GM12865 (cell line): ENCODE measurements at regions not wholly inside any gene's neighbourhood (a gene's known extent, or its start where the extent isn't known, plus 50 kb on each side); places are given as distances from the start of the nearest gene placed in this dataset.

Experiments
- DNase-seq: peaks from one replicate; pipeline ENCODE4 v3.0.0; 2010; ENCODE audit warnings: low read depth
- H3K4me3 ChIP-seq: 2 replicates; pipeline ENCODE4 v1.5.1; 2011; ENCODE audit warnings: mild to moderate bottlenecking, low read depth, low read length, control low read depth
- TF ChIP-seq, protein P1 (sequence below): IDR thresholded peaks from 2 replicates; pipeline ENCODE4 v1.5.1; 2011; ENCODE audit warnings: low read length, control low read depth, low read depth, inconsistent platforms; ENCODE audit not compliant: insufficient read depth; ENCODE audit errors: missing control alignments

DNA sequence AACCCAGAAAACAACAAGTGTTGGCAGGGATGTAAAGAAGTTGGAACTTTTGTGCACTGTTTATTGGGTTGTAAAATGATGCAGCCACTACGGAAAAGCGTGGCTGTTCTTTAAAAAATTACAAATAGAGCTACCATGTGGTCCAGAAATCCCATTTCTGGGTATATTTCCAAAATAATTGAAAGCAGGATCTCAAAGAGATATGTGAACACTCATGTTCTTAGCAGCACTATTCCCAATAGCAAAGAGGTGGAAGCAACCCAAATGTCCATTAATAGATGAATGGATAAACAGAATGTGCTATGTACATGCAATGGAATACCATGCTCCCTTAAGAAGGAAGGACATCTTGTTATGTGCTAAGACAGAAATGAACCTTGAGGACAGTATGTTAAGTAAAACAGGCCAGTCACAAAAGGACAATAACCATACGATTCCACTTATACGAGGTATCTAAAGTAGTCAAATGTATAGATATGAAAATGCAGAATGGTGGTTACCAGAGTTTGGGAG is 249.5 kb downstream of the PHLDA1 start:
- H3K4me3 ChIP-seq = no peak overlapping the region
- DNase-seq = no peak
- TF ChIP-seq, protein P1, sequence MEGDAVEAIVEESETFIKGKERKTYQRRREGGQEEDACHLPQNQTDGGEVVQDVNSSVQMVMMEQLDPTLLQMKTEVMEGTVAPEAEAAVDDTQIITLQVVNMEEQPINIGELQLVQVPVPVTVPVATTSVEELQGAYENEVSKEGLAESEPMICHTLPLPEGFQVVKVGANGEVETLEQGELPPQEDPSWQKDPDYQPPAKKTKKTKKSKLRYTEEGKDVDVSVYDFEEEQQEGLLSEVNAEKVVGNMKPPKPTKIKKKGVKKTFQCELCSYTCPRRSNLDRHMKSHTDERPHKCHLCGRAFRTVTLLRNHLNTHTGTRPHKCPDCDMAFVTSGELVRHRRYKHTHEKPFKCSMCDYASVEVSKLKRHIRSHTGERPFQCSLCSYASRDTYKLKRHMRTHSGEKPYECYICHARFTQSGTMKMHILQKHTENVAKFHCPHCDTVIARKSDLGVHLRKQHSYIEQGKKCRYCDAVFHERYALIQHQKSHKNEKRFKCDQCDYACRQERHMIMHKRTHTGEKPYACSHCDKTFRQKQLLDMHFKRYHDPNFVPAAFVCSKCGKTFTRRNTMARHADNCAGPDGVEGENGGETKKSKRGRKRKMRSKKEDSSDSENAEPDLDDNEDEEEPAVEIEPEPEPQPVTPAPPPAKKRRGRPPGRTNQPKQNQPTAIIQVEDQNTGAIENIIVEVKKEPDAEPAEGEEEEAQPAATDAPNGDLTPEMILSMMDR = no peak

DNA sequence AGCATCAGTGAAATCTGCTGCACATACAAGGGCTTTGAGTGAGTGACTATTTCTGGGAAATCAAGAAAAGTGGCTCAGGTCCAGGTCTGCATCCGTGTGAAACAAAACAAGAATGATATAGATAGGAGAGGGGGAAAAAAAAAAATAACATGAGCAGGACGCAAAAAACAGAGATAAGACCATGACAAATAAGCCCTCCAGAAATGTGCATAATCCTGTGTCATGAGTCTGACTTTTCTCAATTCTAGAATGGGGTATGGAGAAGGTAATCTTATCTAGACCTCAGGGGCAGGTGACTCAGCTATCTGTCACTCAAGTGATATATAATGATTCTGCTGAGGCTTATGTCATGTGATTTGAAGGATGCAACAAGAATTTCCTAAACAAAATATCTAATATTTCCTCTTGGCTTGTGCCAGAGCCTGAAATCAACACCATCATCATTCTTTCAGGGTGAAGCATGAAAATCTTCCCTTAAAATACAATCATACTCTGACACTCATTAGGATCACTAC is 250.0 kb downstream of the PHLDA1 start:
- no peak overlapping the region for H3K4me3 ChIP-seq
- DNase-seq = no peak
- TF ChIP-seq, protein P1 = no peak

DNA sequence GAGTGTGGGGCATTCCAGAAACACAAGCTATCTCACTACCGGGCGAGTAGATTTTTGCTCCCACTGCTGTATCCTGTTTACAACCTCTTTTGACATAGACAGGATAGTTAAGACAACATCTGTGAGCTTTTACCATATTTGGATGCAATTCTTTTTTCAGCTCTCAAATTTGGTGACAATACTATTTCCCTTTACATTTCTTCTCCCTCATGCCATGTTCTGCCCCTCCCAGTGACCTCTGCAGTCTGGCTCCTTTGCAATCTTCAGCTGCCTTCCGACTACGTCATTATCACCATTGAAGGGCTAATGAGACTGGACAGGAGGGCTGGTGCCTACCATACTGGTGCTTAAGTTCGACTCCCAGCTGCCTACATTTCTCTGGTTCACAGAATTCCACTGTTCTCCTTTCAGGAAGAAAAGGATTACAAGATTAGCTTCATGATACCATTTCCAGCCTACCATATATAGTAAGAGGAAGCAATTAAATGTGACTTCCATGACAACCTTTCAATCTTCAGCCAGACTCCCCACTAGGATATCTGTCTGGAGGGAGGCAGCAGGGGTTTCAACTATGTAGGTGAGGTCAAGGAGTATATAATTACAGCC is 251.6 kb downstream of the PHLDA1 start:
- no peak for DNase-seq
- TF ChIP-seq, protein P1 = no peak
- H3K4me3 ChIP-seq = no peak overlapping the region

DNA sequence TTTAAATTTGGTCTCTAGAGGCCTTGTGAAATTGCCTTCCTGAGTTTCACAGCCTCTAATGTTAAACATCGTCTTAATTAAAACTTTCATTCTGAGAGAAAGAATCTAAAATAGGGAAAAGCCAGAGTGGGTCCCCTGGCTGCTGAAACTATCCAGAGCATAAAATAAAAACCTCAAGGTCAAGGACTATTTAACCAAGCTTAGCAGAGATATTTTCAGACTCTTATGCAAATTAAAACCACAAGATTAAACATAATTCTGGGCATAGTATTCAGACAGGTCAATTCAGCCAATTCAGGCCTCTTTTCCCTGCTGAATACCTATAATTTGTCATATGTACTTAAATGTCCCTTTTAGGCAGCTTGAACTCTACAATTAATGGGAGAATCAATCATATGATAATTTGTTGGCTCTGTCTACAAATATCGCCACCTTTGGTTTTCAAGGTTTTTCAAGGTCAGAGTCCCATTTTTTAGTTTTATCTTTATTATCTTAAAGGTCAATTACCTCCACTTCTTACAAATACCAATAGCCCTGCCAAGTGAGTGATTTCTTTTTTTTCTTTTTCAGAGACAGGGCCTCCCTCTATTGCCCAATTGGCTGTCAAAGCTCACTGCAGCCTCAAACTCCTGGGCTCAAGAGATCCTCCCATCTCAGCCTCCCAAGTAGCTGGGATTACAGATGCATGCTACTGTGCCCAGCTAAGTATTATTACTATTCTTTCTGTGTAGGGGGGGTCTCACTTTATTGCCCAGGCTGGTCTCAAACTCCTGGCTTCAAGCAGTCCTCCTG is 257.1 kb downstream of the PHLDA1 start:
- peak; percentile 2 for DNase-seq
- no peak overlapping the region for H3K4me3 ChIP-seq
- TF ChIP-seq, protein P1 = no peak

DNA sequence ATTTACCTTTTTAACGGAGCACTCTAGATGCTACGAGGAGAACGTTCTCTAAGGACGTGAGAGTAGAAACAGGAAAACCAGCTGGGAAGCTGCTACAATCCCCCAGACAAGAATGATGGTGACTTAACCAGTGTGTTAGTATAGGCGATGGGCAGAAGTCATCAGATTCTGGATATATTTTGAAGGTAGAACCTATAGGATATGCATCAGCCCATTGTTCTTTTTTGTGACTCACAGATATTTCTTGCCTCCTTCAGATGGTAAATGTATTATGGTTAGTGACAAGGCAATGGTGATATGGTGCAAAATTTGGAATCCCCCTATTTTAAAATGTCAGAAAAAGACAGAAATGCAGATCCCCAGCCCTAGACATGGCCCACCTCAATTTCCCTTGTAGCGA is 258.2 kb downstream of the PHLDA1 start:
- TF ChIP-seq, protein P1 = no peak
- DNase-seq = no peak

DNA sequence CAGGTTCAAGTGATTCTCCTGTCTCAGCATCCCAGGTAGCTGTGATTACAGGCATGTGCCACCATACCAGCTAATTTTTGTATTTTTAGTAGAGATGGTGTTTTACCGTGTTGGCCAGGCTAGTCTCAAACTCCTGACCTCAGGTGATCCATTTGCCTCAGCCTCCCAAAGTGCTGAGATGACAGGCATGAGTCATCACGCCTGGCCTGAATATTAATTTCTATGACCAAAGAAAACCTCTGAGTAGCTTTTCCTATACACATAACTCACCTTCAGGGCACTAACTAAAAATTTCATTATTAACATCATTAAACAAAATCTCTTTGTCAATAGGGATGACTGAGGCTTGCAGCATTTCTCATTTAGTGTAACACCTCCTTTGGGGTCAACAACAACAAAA is 259.6 kb upstream of the KRR1 start:
- no peak for DNase-seq
- H3K4me3 ChIP-seq = no peak overlapping the region
- TF ChIP-seq, protein P1 = no peak

More for the DNA sequence above, 258.2 kb downstream of the PHLDA1 start:
- no peak overlapping the region for H3K4me3 ChIP-seq

DNA sequence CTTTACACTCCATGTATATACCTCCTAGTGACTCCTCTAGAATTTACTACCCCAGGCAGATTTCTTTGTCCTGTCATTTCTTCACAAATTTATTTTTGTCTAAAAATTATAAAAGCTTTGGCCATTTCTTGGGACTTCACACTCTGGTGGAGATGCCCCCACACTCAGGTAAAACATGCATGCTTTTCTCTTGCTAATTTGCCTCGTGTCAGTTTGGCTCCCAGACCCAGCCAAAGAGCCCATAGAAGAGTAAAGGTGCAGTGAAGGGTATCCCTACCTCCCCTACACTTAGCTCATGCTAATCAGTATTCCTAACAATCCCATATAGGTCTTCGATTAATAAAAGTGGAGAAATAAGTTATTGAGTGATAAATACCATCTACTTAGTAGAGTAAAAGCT is 256.5 kb upstream of the KRR1 start:
- no peak for DNase-seq
- TF ChIP-seq, protein P1 = no peak
- no peak overlapping the region for H3K4me3 ChIP-seq
